HepG2 (cell line): ENCODE measurements at regions not wholly inside any gene's neighbourhood (a gene's known extent, or its start where the extent isn't known, plus 50 kb on each side); places are given as distances from the start of the nearest gene placed in this dataset.

ENCODE experiments used
- ATAC-seq: fragments of 200-7000 bp; cut with Tn5 transposase; 3 replicates; pipeline ENCODE4 v1.9.1; 2020; ENCODE audit warnings: mild to moderate bottlenecking, moderate library complexity
- BruUV-seq: library from RNA; stranded (reverse); fragments of 400-500 nt; replicated peaks from 2 replicates; lab custom pipeline; 2021; lab: Mats Ljungman, UMichigan
- CTCF ChIA-PET: fragments of 300-600 bp; formaldehyde crosslinking; extraction: SDS; loops from one replicate; lab custom pipeline; 2021; ENCODE audit warnings: low total read pairs, inconsistent platforms, low intra/inter-chr PET ratio; lab: Yijun Ruan, JAX
- POLR2A ChIA-PET: fragments of 350-600 bp; sonication (Branson Sonifier 250); formaldehyde crosslinking; loops from one replicate; lab custom pipeline; 2020; ENCODE audit warnings: antibody characterized with exemption, inconsistent platforms; lab: Yijun Ruan, JAX
- DNase-seq: peaks from one replicate; pipeline ENCODE4 v3.0.0-alpha.2; 2015; ENCODE audit warnings: low spot score
- FAIRE-seq: peaks from 3 replicates; lab custom pipeline; 2011; peaks lifted over from hg19 to GRCh38; lab: Jason Lieb, UNC
- H2AFZ ChIP-seq: one replicate; pipeline ENCODE4 v1.6.1; 2011; ENCODE audit warnings: low read length, inconsistent platforms
- H3K27ac ChIP-seq: fragments of 300-600 bp; 3 replicates; pipeline ENCODE4 v1.8.0; 2011; ENCODE audit warnings: mixed run types, mild to moderate bottlenecking, mixed read lengths, low read length, inconsistent platforms; ENCODE audit not compliant: insufficient read depth; ENCODE audit errors: extremely low read length
- H3K27me3 ChIP-seq, 2 experiments: fragments of 200-600 bp in 1 of 2; 2 replicates in 1 of 2; 3 replicates in 1 of 2; pipeline versions ENCODE4 v1.6.0 to v1.8.0; 2011; ENCODE audit warnings: low read length in 2 of 2, mild to moderate bottlenecking in 2 of 2, moderate library complexity in 2 of 2, inconsistent platforms in 1 of 2; ENCODE audit not compliant: insufficient read depth in 2 of 2, control insufficient read depth in 1 of 2
- H3K36me3 ChIP-seq, 2 experiments: fragments of 200-600 bp in 1 of 2; replicated peaks in 1 of 2; 2 replicates in 1 of 2; 3 replicates in 1 of 2; pipeline versions ENCODE4 v1.5.1 to v1.8.0; 2011; ENCODE audit warnings: low read length in 2 of 2, inconsistent platforms in 1 of 2; ENCODE audit not compliant: insufficient read depth in 2 of 2, control insufficient read depth in 1 of 2
- H3K4me1 ChIP-seq: 2 replicates; pipeline ENCODE4 v1.5.1; 2012; ENCODE audit warnings: low read length, inconsistent platforms; ENCODE audit not compliant: insufficient read depth
- H3K4me2 ChIP-seq: 2 replicates; pipeline ENCODE4 v1.6.0; 2011; ENCODE audit warnings: low read depth, low read length, inconsistent platforms
- H3K4me3 ChIP-seq, 3 experiments: fragments of 200-600 bp in 1 of 3; sonication (generic), shearing (Covaris generic) in 1 of 3; replicated peaks in 1 of 3; 2 replicates each; pipeline ENCODE4 v1.5.1; 2011 to 2016; ENCODE audit warnings: low read length in 3 of 3, inconsistent platforms in 2 of 3, low read depth in 2 of 3, mild to moderate bottlenecking in 2 of 3, control low read depth in 1 of 3, mixed read lengths in 1 of 3; ENCODE audit not compliant: insufficient read depth in 1 of 3
- H3K79me2 ChIP-seq: one replicate; pipeline ENCODE4 v1.6.1; 2011; ENCODE audit warnings: low read length, inconsistent platforms; ENCODE audit not compliant: insufficient read depth
- H3K9ac ChIP-seq: 2 replicates; pipeline ENCODE4 v1.6.0; 2011; ENCODE audit warnings: mild to moderate bottlenecking, low read depth, low read length, inconsistent platforms; ENCODE audit not compliant: insufficient read depth
- H3K9me3 ChIP-seq: 2 replicates; pipeline ENCODE4 v1.5.1; 2012; ENCODE audit warnings: mild to moderate bottlenecking, low read length
- H4K20me1 ChIP-seq: 2 replicates; pipeline ENCODE4 v1.6.0; 2011; ENCODE audit warnings: inconsistent platforms, mild to moderate bottlenecking, low read length, moderate library complexity; ENCODE audit not compliant: insufficient read depth
- AGO2 ChIP-seq: fragments of 200-400 bp; formaldehyde crosslinking; optimal IDR thresholded peaks from 2 replicates; pipeline ENCODE3; 2017; ENCODE audit warnings: mild to moderate bottlenecking, low read depth, low read length, moderate library complexity
- FOXC1 ChIP-seq: sonication (generic); formaldehyde crosslinking; IDR thresholded peaks from 2 replicates; pipeline ENCODE4 v1.8.0; 2022; ENCODE audit warnings: mild to moderate bottlenecking, missing genetic modification reagents, borderline replicate concordance
- GABPA ChIP-seq, 2 experiments: IDR thresholded peaks; 2 replicates each; pipeline ENCODE4 v1.6.1; 2011 to 2016; ENCODE audit warnings: low read depth in 2 of 2, low read length in 1 of 2, missing biosample characterization in 1 of 2, missing genetic modification characterization in 1 of 2
- GABPB1 ChIP-seq: IDR thresholded peaks from 2 replicates; pipeline ENCODE4 v1.6.1; 2016; ENCODE audit warnings: mild to moderate bottlenecking, missing genetic modification reagents, moderate library complexity, missing compliant biosample characterization
- HOXA5 ChIP-seq: sonication (generic); formaldehyde crosslinking; IDR thresholded peaks from 2 replicates; pipeline ENCODE4 v1.4.0; 2020; ENCODE audit warnings: missing genetic modification reagents
- NFE2L1 ChIP-seq: sonication (generic); formaldehyde crosslinking; IDR thresholded peaks from 2 replicates; pipeline ENCODE4 v1.4.0; 2020; ENCODE audit warnings: missing genetic modification reagents, mild to moderate bottlenecking, borderline replicate concordance
- NR1H2 ChIP-seq: sonication (generic); formaldehyde crosslinking; IDR thresholded peaks from 2 replicates; pipeline ENCODE4 v1.8.1; 2022; ENCODE audit warnings: low read depth, missing genetic modification reagents, borderline replicate concordance
- POLR2A ChIP-seq, 2 experiments: IDR thresholded peaks; 2 replicates each; pipeline ENCODE4 v1.6.1; 2011; ENCODE audit warnings: low read depth in 2 of 2, low read length in 2 of 2, mild to moderate bottlenecking in 1 of 2, moderate library complexity in 1 of 2; ENCODE audit not compliant: insufficient read depth in 1 of 2
- SP5 ChIP-seq: IDR thresholded peaks from 2 replicates; pipeline ENCODE4 v1.6.1; 2016; ENCODE audit warnings: low read depth, borderline replicate concordance
- SRSF9 ChIP-seq: fragments of 200-400 bp; formaldehyde crosslinking; IDR thresholded peaks from 2 replicates; pipeline ENCODE4 v1.6.1; 2018; ENCODE audit warnings: borderline replicate concordance, mild to moderate bottlenecking, low read depth, low read length; ENCODE audit not compliant: insufficient read depth, poor library complexity, severe bottlenecking
- ZFYVE20 ChIP-seq: sonication (generic); formaldehyde crosslinking; IDR thresholded peaks from 2 replicates; pipeline ENCODE4 v1.8.0; 2023; ENCODE audit warnings: low read depth, mild to moderate bottlenecking, moderate library complexity, missing genetic modification reagents, borderline replicate concordance
- ZNF205 ChIP-seq: IDR thresholded peaks from 2 replicates; pipeline ENCODE4 v1.6.1; 2018; ENCODE audit warnings: missing biosample characterization, missing genetic modification reagents
- WGBS: methylation state at CpG from one replicate; pipeline ENCODE4 v1.1.6; 2017; ENCODE audit warnings: low lambda C conversion rate; 5-methylcytosine and 5-hydroxymethylcytosine counted together
- in situ Hi-C: cut with HindIII; loops from 2 replicates; pipeline ENCODE4 v1.10.0; 2017; ENCODE audit warnings: low pct_unique_long_range_greater_than_20kb; ENCODE audit not compliant: extremely low pct_ligation_motif_present
- intact Hi-C: fragments of 100-400 bp; cut with micrococcal nuclease; formaldehyde crosslinking; loops from one replicate; pipeline ENCODE4 v1.10.0; 2022; ENCODE audit not compliant: unreplicated experiment
- TF ChIP-seq, protein P1 (sequence below): sonication (generic); formaldehyde crosslinking; IDR thresholded peaks from 2 replicates; pipeline ENCODE4 v1.4.0; 2020; ENCODE audit warnings: missing genetic modification reagents, low read depth, mild to moderate bottlenecking, borderline replicate concordance
- TF ChIP-seq, protein P2 (sequence below): sonication (generic); formaldehyde crosslinking; IDR thresholded peaks from 2 replicates; pipeline ENCODE4 v1.5.1; 2020; ENCODE audit warnings: mild to moderate bottlenecking, missing genetic modification reagents, moderate library complexity
- TF ChIP-seq, protein P3 (sequence below): sonication (generic); formaldehyde crosslinking; IDR thresholded peaks from 2 replicates; pipeline ENCODE4 v1.5.1; 2020; ENCODE audit warnings: missing genetic modification reagents, mild to moderate bottlenecking, borderline replicate concordance
- TF ChIP-seq, protein P4 (sequence below): IDR thresholded peaks from 2 replicates; pipeline ENCODE4 v1.6.1; 2016; ENCODE audit warnings: mild to moderate bottlenecking
- TF ChIP-seq, protein P5 (sequence below): sonication (generic); formaldehyde crosslinking; IDR thresholded peaks from 2 replicates; pipeline ENCODE4 v1.9.0; 2022; ENCODE audit warnings: missing genetic modification reagents, mild to moderate bottlenecking, borderline replicate concordance

DNA sequence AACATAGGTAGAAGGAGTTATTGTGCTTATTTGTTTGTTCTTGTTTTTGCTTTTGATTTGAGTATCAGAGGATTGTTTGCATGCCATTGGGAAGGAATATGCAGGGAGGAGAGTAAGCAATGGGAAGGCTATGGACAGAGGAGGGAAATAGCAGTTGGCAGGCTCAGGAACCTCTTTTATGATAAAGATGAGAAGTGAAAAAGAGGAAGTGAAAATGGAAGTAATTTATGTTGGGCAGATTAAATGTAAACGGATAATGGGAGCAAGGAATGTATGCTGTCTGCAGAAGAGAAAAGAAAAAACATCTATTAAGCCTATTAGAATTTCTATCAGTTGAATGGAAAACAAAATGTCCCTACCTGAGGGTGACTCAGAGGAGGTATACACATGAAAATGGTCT is 90.1 kb upstream of the NPSR1 start:
- no peak overlapping the region for H3K4me2 ChIP-seq
- in situ Hi-C loops (no loop called here), intact Hi-C loops (no loop called here)
- H3K4me3 ChIP-seq, result no peak overlapping the region
- H3K9ac ChIP-seq, result no peak overlapping the region
- ATAC-seq (no peak), FAIRE-seq (no peak), DNase-seq (no peak)
- no peak overlapping the region for H3K27ac ChIP-seq
- no peaks in the 10 kb centered on the region for H3K4me1 ChIP-seq
- ChIA-PET CTCF (no interaction called here), POLR2A (no interaction called here)
- no peaks in the 10 kb centered on the region for H3K9me3 ChIP-seq
- H3K79me2 ChIP-seq, result no peaks in the 10 kb centered on the region
- peaks cover 1 to 18% of the 10 kb centered on the region in 2 experiments; a peak in 4 of 5 replicates for H3K36me3 ChIP-seq
- H2AFZ ChIP-seq, result no peak overlapping the region
- no peaks in the 10 kb centered on the region; the same call in 1 of the 2 replicates for H4K20me1 ChIP-seq
- no peaks in the 10 kb centered on the region for H3K27me3 ChIP-seq
- BruUV-seq, result no TSS peak
- 93% methylated on average over 1 of the region's 1 CpG for WGBS
- TF ChIP-seq, protein P1, sequence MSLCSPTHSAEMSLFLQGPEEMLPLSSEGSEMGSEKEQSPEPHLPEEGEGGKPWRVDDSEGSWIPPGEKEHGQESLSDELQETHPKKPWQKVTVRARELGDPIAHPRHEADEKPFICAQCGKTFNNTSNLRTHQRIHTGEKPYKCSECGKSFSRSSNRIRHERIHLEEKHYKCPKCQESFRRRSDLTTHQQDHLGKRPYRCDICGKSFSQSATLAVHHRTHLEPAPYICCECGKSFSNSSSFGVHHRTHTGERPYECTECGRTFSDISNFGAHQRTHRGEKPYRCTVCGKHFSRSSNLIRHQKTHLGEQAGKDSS (CRISPR knock-in tag), result no peak
- no peak for TF ChIP-seq GABPB1 (CRISPR knock-in tag)
- no peak for TF ChIP-seq POLR2A (IDR thresholded peaks at IDR 0.05; ENCODE audit: insufficient read depth in 1 of 2, low read depth in 2 of 2, low read length in 2 of 2)
- TF ChIP-seq, protein P2, sequence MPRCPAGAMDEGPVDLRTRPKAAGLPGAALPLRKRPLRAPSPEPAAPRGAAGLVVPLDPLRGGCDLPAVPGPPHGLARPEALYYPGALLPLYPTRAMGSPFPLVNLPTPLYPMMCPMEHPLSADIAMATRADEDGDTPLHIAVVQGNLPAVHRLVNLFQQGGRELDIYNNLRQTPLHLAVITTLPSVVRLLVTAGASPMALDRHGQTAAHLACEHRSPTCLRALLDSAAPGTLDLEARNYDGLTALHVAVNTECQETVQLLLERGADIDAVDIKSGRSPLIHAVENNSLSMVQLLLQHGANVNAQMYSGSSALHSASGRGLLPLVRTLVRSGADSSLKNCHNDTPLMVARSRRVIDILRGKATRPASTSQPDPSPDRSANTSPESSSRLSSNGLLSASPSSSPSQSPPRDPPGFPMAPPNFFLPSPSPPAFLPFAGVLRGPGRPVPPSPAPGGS, result no peak
- no peak for TF ChIP-seq ZFYVE20 (CRISPR knock-in tag)
- TF ChIP-seq AGO2, result no peak
- no peak for TF ChIP-seq SRSF9
- no peak for TF ChIP-seq NR1H2 (CRISPR knock-in tag)
- no peak for TF ChIP-seq FOXC1 (CRISPR knock-in tag)
- TF ChIP-seq, protein P3, sequence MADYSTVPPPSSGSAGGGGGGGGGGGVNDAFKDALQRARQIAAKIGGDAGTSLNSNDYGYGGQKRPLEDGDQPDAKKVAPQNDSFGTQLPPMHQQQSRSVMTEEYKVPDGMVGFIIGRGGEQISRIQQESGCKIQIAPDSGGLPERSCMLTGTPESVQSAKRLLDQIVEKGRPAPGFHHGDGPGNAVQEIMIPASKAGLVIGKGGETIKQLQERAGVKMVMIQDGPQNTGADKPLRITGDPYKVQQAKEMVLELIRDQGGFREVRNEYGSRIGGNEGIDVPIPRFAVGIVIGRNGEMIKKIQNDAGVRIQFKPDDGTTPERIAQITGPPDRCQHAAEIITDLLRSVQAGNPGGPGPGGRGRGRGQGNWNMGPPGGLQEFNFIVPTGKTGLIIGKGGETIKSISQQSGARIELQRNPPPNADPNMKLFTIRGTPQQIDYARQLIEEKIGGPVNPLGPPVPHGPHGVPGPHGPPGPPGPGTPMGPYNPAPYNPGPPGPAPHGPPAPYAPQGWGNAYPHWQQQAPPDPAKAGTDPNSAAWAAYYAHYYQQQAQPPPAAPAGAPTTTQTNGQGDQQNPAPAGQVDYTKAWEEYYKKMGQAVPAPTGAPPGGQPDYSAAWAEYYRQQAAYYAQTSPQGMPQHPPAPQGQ (CRISPR knock-in tag), result no peak
- TF ChIP-seq SP5 (CRISPR knock-in tag), result no peak
- TF ChIP-seq, protein P4, sequence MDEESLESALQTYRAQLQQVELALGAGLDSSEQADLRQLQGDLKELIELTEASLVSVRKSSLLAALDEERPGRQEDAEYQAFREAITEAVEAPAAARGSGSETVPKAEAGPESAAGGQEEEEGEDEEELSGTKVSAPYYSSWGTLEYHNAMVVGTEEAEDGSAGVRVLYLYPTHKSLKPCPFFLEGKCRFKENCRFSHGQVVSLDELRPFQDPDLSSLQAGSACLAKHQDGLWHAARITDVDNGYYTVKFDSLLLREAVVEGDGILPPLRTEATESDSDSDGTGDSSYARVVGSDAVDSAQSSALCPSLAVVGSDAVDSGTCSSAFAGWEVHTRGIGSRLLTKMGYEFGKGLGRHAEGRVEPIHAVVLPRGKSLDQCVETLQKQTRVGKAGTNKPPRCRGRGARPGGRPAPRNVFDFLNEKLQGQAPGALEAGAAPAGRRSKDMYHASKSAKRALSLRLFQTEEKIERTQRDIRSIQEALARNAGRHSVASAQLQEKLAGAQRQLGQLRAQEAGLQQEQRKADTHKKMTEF (CRISPR knock-in tag), result no peak
- TF ChIP-seq GABPA (IDR thresholded peaks at IDR 0.05; ENCODE audit: low read depth, low read length), result no peak
- no peak for TF ChIP-seq GABPA (CRISPR knock-in tag; IDR thresholded peaks at IDR 0.05; ENCODE audit: low read depth)
- TF ChIP-seq HOXA5 (CRISPR knock-in tag), result no peak
- TF ChIP-seq, protein P5, sequence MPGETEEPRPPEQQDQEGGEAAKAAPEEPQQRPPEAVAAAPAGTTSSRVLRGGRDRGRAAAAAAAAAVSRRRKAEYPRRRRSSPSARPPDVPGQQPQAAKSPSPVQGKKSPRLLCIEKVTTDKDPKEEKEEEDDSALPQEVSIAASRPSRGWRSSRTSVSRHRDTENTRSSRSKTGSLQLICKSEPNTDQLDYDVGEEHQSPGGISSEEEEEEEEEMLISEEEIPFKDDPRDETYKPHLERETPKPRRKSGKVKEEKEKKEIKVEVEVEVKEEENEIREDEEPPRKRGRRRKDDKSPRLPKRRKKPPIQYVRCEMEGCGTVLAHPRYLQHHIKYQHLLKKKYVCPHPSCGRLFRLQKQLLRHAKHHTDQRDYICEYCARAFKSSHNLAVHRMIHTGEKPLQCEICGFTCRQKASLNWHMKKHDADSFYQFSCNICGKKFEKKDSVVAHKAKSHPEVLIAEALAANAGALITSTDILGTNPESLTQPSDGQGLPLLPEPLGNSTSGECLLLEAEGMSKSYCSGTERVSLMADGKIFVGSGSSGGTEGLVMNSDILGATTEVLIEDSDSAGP (CRISPR knock-in tag), result no peak
- no peak for TF ChIP-seq NFE2L1 (CRISPR knock-in tag)
- no peak for TF ChIP-seq ZNF205
